ENCODE measurements at regions not wholly inside any gene's neighbourhood (a gene's known extent, or its start where the extent isn't known, plus 50 kb on each side); places are given as distances from the start of the nearest gene placed in this dataset.

- DNase-seq: no peak
Measured at GRCh38 chr10:61317706-61318105, 135.5 kb downstream of the TMEM26 start.

- DNase-seq: no peak
Measured at GRCh38 chr10:61316676-61317265, 136.4 kb downstream of the TMEM26 start.

- DNase-seq: no peak
Measured at GRCh38 chr10:61314273-61314672, 138.9 kb downstream of the TMEM26 start.

- no peak for DNase-seq
Measured at GRCh38 chr10:61313460-61313859, 139.7 kb downstream of the TMEM26 start.

- peak; percentile 53 for DNase-seq
Measured at GRCh38 chr10:61304746-61305145, 148.4 kb downstream of the TMEM26 start.

GRCh38 chr10:61302124-61302523 is 151.1 kb downstream of the TMEM26 start:
- no peak for DNase-seq

- peak; percentile 40 for DNase-seq
Measured at GRCh38 chr10:61301575-61301974, 151.6 kb downstream of the TMEM26 start.

- peak; percentile 57 for DNase-seq
Measured at GRCh38 chr10:61299841-61300240, 153.3 kb downstream of the TMEM26 start.

GRCh38 chr10:61299156-61299555 is 154.0 kb downstream of the TMEM26 start:
- no peak for DNase-seq

- no peak for DNase-seq
Measured at GRCh38 chr10:61298194-61298593, 155.0 kb downstream of the TMEM26 start.

GRCh38 chr10:61296161-61296560 is 157.0 kb downstream of the TMEM26 start:
- no peak for DNase-seq

- no peak for DNase-seq
Measured at GRCh38 chr10:61294131-61294530, 159.1 kb downstream of the TMEM26 start.

- no peak for DNase-seq
Measured at GRCh38 chr10:61289813-61290212, 163.4 kb downstream of the TMEM26 start.

GRCh38 chr10:61286686-61287085 is 166.5 kb downstream of the TMEM26 start:
- DNase-seq: no peak

GRCh38 chr10:61285749-61286148 is 167.4 kb downstream of the TMEM26 start:
- DNase-seq: no peak

GRCh38 chr10:61284222-61284890 is 168.8 kb downstream of the TMEM26 start:
- DNase-seq: peak; percentile 85

- DNase-seq: peak; percentile 59
Measured at GRCh38 chr10:61283481-61284221, 169.5 kb downstream of the TMEM26 start.

- DNase-seq: no peak
Measured at GRCh38 chr10:61283066-61283465, 170.1 kb downstream of the TMEM26 start.

GRCh38 chr10:61280303-61280702 is 172.9 kb downstream of the TMEM26 start:
- DNase-seq: no peak

GRCh38 chr10:61279400-61279799 is 173.8 kb downstream of the TMEM26 start:
- DNase-seq: no peak

GRCh38 chr10:61278556-61278955 is 174.6 kb downstream of the TMEM26 start:
- no peak for DNase-seq

GRCh38 chr10:61272781-61273180 is 180.4 kb downstream of the TMEM26 start:
- DNase-seq: no peak

- peak; percentile 13 for DNase-seq
Measured at GRCh38 chr10:61271127-61271780, 181.9 kb downstream of the TMEM26 start.

All from skin of body (tissue), 1 donor.